IMR-90 (cell line): ENCODE measurements at regions not wholly inside any gene's neighbourhood (a gene's known extent, or its start where the extent isn't known, plus 50 kb on each side); places are given as distances from the start of the nearest gene placed in this dataset.

Experiments used
- ATAC-seq: fragments of 200-7000 bp; cut with Tn5 transposase; 2 replicates; pipeline ENCODE4 v1.9.1; 2020; ENCODE audit warnings: low read depth, mild to moderate bottlenecking, moderate library complexity
- BruUV-seq: library from RNA; stranded (reverse); fragments of 400-500 nt; replicated peaks from 2 replicates; lab custom pipeline; 2021; lab: Mats Ljungman, UMichigan
- CTCF ChIA-PET: fragments of 300-600 bp; formaldehyde crosslinking; extraction: SDS; loops from one replicate; lab custom pipeline; 2021; ENCODE audit warnings: antibody characterized with exemption; lab: Yijun Ruan, JAX
- POLR2A ChIA-PET: fragments of 300-600 bp; sonication (Branson Sonifier 250); formaldehyde crosslinking; loops from one replicate; lab custom pipeline; 2022; ENCODE audit warnings: antibody characterized with exemption; ENCODE audit not compliant: unreplicated experiment; lab: Charles Lee
- DNase-seq: peaks from one replicate; pipeline ENCODE4 v3.0.0; 2013
- H2AFZ ChIP-seq: replicated peaks from 2 replicates; pipeline ENCODE3; 2013; ENCODE audit warnings: low read length, mild to moderate bottlenecking; ENCODE audit not compliant: poor library complexity
- H2AK5ac ChIP-seq: 2 replicates; pipeline ENCODE4 v1.6.1; 2013; ENCODE audit warnings: low read depth, low read length, inconsistent platforms
- H2AK9ac ChIP-seq: replicated peaks from 2 replicates; pipeline ENCODE3; 2013; ENCODE audit warnings: mild to moderate bottlenecking, low read depth, low read length, moderate library complexity; ENCODE audit not compliant: poor library complexity
- H2BK120ac ChIP-seq: 2 replicates; pipeline ENCODE4 v1.6.1; 2013; ENCODE audit warnings: low read depth, low read length, inconsistent platforms
- H2BK15ac ChIP-seq: 3 replicates; pipeline ENCODE4 v1.6.1; 2013; ENCODE audit warnings: low read depth, low read length, inconsistent platforms
- H2BK20ac ChIP-seq: 2 replicates; pipeline ENCODE4 v1.6.1; 2013; ENCODE audit warnings: low read depth, mild to moderate bottlenecking, inconsistent platforms, low read length, moderate library complexity
- H2BK5ac ChIP-seq: 2 replicates; pipeline ENCODE4 v1.6.1; 2013; ENCODE audit warnings: mild to moderate bottlenecking, low read depth, low read length, inconsistent platforms; ENCODE audit not compliant: poor library complexity, severe bottlenecking
- H3K14ac ChIP-seq: replicated peaks from 2 replicates; pipeline ENCODE4 v1.6.1; 2013; ENCODE audit warnings: low read depth, low read length, inconsistent platforms
- H3K18ac ChIP-seq: 2 replicates; pipeline ENCODE4 v1.6.1; 2013; ENCODE audit warnings: low read depth, low read length, control low read depth
- H3K23ac ChIP-seq: 2 replicates; pipeline ENCODE4 v1.6.1; 2013; ENCODE audit warnings: low read depth, low read length, inconsistent platforms
- H3K27ac ChIP-seq: 2 replicates; pipeline ENCODE4 v1.5.1; 2013; ENCODE audit warnings: mild to moderate bottlenecking, control low read depth, low read length; ENCODE audit not compliant: insufficient read depth
- H3K27me3 ChIP-seq: 2 replicates; pipeline ENCODE4 v1.6.1; 2013; ENCODE audit warnings: low read length; ENCODE audit not compliant: control insufficient read depth, insufficient read depth
- H3K36me3 ChIP-seq: 2 replicates; pipeline ENCODE4 v1.6.1; 2013; ENCODE audit warnings: low read length, mixed read lengths; ENCODE audit not compliant: control insufficient read depth, insufficient read depth
- H3K4ac ChIP-seq: 2 replicates; pipeline ENCODE4 v1.6.1; 2013; ENCODE audit warnings: low read depth, low read length, inconsistent platforms
- H3K4me1 ChIP-seq: 2 replicates; pipeline ENCODE4 v1.6.1; 2013; ENCODE audit warnings: low read length, mixed read lengths; ENCODE audit not compliant: control insufficient read depth, insufficient read depth
- H3K4me2 ChIP-seq: 2 replicates; pipeline ENCODE4 v1.6.1; 2013; ENCODE audit warnings: low read depth, mild to moderate bottlenecking, control low read depth, low read length, moderate library complexity
- H3K4me3 ChIP-seq: 2 replicates; pipeline ENCODE4 v1.5.1; 2013; ENCODE audit warnings: low read depth, mild to moderate bottlenecking, control low read depth, low read length, moderate library complexity; ENCODE audit not compliant: insufficient read depth
- H3K56ac ChIP-seq: 2 replicates; pipeline ENCODE4 v1.6.1; 2013; ENCODE audit warnings: low read length, inconsistent platforms; ENCODE audit not compliant: insufficient read depth; ENCODE audit errors: extremely low read depth
- H3K79me1 ChIP-seq, 2 experiments: 2 replicates each; pipeline ENCODE4 v1.6.1; 2013; ENCODE audit warnings: low read length in 2 of 2, inconsistent platforms in 1 of 2, low read depth in 1 of 2
- H3K9ac ChIP-seq: 2 replicates; pipeline ENCODE4 v1.6.1; 2013; ENCODE audit warnings: low read depth, low read length, control low read depth
- H3K9me1 ChIP-seq: 2 replicates; pipeline ENCODE4 v1.6.1; 2013; ENCODE audit warnings: low read length, inconsistent platforms; ENCODE audit not compliant: insufficient read depth
- H3K9me3 ChIP-seq: 2 replicates; pipeline ENCODE4 v1.6.1; 2013; ENCODE audit warnings: low read length; ENCODE audit not compliant: control insufficient read depth, insufficient read depth
- H4K20me1 ChIP-seq: 2 replicates; pipeline ENCODE4 v1.6.1; 2013; ENCODE audit warnings: low read length, inconsistent platforms; ENCODE audit not compliant: insufficient read depth
- H4K5ac ChIP-seq: 2 replicates; pipeline ENCODE4 v1.6.1; 2013; ENCODE audit warnings: mild to moderate bottlenecking, low read depth, low read length, control low read depth
- H4K8ac ChIP-seq, 2 experiments: 2 replicates each; pipeline ENCODE4 v1.6.1; 2013; ENCODE audit warnings: low read depth in 2 of 2, low read length in 2 of 2, control low read depth in 1 of 2, inconsistent platforms in 1 of 2
- H4K91ac ChIP-seq: 2 replicates; pipeline ENCODE4 v1.6.1; 2013; ENCODE audit warnings: low read depth, low read length, inconsistent platforms; ENCODE audit not compliant: insufficient read depth
- BHLHE40 ChIP-seq: fragments of 150-350 bp; IDR thresholded peaks from 2 replicates; pipeline ENCODE4 v1.6.1; 2016; ENCODE audit warnings: mild to moderate bottlenecking, low read depth, low read length
- CTCF ChIP-seq: conservative IDR thresholded peaks from 2 replicates; pipeline ENCODE4 v1.5.1; 2012; ENCODE audit warnings: mild to moderate bottlenecking, low read depth, low read length, improper control_type of control experiment
- FOS ChIP-seq: fragments of 150-350 bp; IDR thresholded peaks from 2 replicates; pipeline ENCODE4 v1.6.1; 2016; ENCODE audit warnings: low read depth, low read length
- MXI1 ChIP-seq: IDR thresholded peaks from 2 replicates; pipeline ENCODE4 v1.6.1; 2012; ENCODE audit warnings: low read depth, mild to moderate bottlenecking, low read length, moderate library complexity, borderline replicate concordance
- POLR2A ChIP-seq: IDR thresholded peaks from 2 replicates; pipeline ENCODE4 v1.6.1; 2012; ENCODE audit warnings: mild to moderate bottlenecking, low read depth, low read length
- SMC3 ChIP-seq: fragments of 150-350 bp; IDR thresholded peaks from 2 replicates; pipeline ENCODE4 v1.6.1; 2016; ENCODE audit warnings: low read depth, mild to moderate bottlenecking, antibody characterized with exemption, low read length, moderate library complexity
- dilution Hi-C: fragments of 300-500 bp; cut with HindIII; formaldehyde crosslinking; loops from one replicate; pipeline ENCODE4 v1.14.3; 2018; ENCODE audit warnings: low sequenced_read_pairs; ENCODE audit not compliant: unreplicated experiment
- in situ Hi-C: fragments of 300-500 bp; cut with MboI; formaldehyde crosslinking; loops from 3 replicates; pipeline ENCODE4 v1.14.3; 2019; ENCODE audit warnings: low sequenced_read_pairs, inconsistent platforms, mixed read lengths
- intact Hi-C: fragments of 100-400 bp; cut with micrococcal nuclease; formaldehyde crosslinking; loops from 2 replicates; pipeline ENCODE4 v1.10.0; 2022

- Histone ChIP-seq H3K23ac (no peak overlapping the region), H2BK15ac (no peak overlapping the region), H3K4me1 (no peaks in the 10 kb centered on the region), H2AK5ac (no peak overlapping the region), H3K27ac (no peak overlapping the region), H3K4ac (no peak overlapping the region), H4K8ac (no peak overlapping the region), H3K18ac (no peak overlapping the region), H3K4me2 (no peak overlapping the region), H2BK5ac (no peak overlapping the region), H3K4me3 (no peak overlapping the region), H3K36me3 (no peaks in the 10 kb centered on the region), H3K9ac (no peak overlapping the region), H3K27me3 (no peaks in the 10 kb centered on the region), H4K91ac (no peak overlapping the region), H3K9me1 (no peaks in the 10 kb centered on the region), H2BK20ac (no peak overlapping the region), H2AK9ac (no peak overlapping the region), H2BK120ac (no peak overlapping the region), H3K9me3 (no peaks in the 10 kb centered on the region), H3K79me1 (no peaks in the 10 kb centered on the region), H3K14ac (no peak overlapping the region), H3K56ac (no peak overlapping the region), H4K20me1 (no peaks in the 10 kb centered on the region), H2AFZ (no peak overlapping the region), H4K5ac (no peak overlapping the region)
- ATAC-seq (no peak), DNase-seq (no peak)
- dilution Hi-C loops (no loop called here), intact Hi-C loops (no loop called here), in situ Hi-C loops (no loop called here)
- TF ChIP-seq CTCF (no peak), POLR2A (no peak), SMC3 (no peak), MXI1 (no peak), BHLHE40 (no peak), FOS (no peak)
- CTCF ChIA-PET: no interaction called here
- BruUV-seq: no TSS peak
- POLR2A ChIA-PET: no interaction called here
These were observed 215.1 kb upstream of the CNR1 start for GRCh38 chr6:88381289-88381642.
